ENCODE measurements at regions not wholly inside any gene's neighbourhood (a gene's known extent, or its start where the extent isn't known, plus 50 kb on each side); places are given as distances from the start of the nearest gene placed in this dataset.

DNA sequence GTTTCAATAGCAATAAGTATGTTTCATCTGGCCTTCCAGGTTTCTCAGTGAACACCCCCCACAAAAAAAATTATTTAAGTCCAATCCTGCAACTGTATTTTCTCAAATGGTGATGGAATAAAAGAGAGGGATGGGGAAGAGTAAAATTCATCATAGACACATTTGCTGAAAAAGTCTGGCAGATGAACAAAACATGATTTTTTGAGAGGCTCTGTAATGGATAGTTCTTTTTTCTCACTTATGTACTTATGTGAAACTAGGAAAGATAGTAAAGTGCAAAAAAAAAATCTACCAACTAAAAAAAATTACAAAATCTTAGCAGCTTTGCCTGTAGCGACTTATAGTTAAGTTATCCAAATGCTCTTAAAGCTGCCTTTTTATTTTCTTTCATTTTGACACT lies 412.4 kb downstream of the FOXG1 start:
- Mint-ChIP-seq H3K9me3 (peaks cover 1 to 29% (median 9%) of the 10 kb centered on the region in 7 donors), H3K4me3 (no peak overlapping the region), H3K36me3 (no peaks in the 10 kb centered on the region), H3K27ac (no peak overlapping the region), H3K4me1 (no peaks in the 10 kb centered on the region), H3K27me3 (no peaks in the 10 kb centered on the region)
- H3K27ac ChIP-seq (ENCODE audit: insufficient read depth, low read length, poor library complexity, severe bottlenecking) = no peak overlapping the region
- ATAC-seq (ENCODE audit: low read depth in 2 of 2) (no peak), DNase-seq (no peak)
- H3K4me1 ChIP-seq (ENCODE audit: control insufficient read depth, insufficient read depth, low read length, poor library complexity, severe bottlenecking) = no peaks in the 10 kb centered on the region
- no peaks in the 10 kb centered on the region for H3K27me3 ChIP-seq (ENCODE audit: control insufficient read depth, insufficient read depth, low read length)
- H3K4me3 ChIP-seq (ENCODE audit: low read depth, low read length) = no peak overlapping the region
- no peaks in the 10 kb centered on the region for H3K36me3 ChIP-seq (ENCODE audit: control insufficient read depth, insufficient read depth, low read length)
- H3K9me3 ChIP-seq (ENCODE audit: control insufficient read depth in 2 of 2, low read length in 2 of 2) = peaks cover 0 to 4% of the 10 kb centered on the region in 2 experiments

DNA sequence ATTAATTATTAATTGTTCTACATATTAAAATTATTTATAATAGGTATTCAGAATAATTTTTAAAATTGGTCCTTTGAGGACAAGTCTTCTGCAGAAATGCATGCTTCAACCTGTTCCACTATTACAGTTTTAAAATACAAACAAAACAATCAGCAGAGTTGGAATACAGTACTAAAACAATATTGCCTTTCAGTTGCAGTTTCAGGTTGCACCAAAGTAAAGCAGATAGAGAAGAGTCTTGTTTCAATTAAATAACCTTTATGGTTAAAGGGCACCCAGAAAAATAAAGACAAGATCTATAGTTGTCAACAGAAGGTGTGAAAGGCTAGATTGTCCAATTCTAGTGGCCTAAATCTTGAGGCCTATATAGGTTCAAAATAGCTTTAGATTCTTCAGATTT lies 424.5 kb downstream of the FOXG1 start:
- Histone ChIP-seq H3K27ac (ENCODE audit: insufficient read depth, low read length, poor library complexity, severe bottlenecking) (no peak overlapping the region), H3K4me1 (ENCODE audit: control insufficient read depth, insufficient read depth, low read length, poor library complexity, severe bottlenecking) (no peaks in the 10 kb centered on the region), H3K36me3 (ENCODE audit: control insufficient read depth, insufficient read depth, low read length) (no peaks in the 10 kb centered on the region), H3K9me3 (ENCODE audit: control insufficient read depth in 2 of 2, low read length in 2 of 2) (peaks cover 0 to 4% of the 10 kb centered on the region in 2 experiments), H3K4me3 (ENCODE audit: low read depth, low read length) (no peak overlapping the region), H3K27me3 (ENCODE audit: control insufficient read depth, insufficient read depth, low read length) (no peaks in the 10 kb centered on the region)
- Mint-ChIP-seq H3K36me3 (no peaks in the 10 kb centered on the region), H3K9me3 (peaks cover 0 to 25% (median 6%) of the 10 kb centered on the region in 7 donors), H3K4me1 (no peaks in the 10 kb centered on the region), H3K27ac (no peak overlapping the region), H3K4me3 (no peak overlapping the region), H3K27me3 (no peaks in the 10 kb centered on the region)
- DNase-seq = no peak
- ATAC-seq (ENCODE audit: low read depth in 2 of 2) = no peak

DNA sequence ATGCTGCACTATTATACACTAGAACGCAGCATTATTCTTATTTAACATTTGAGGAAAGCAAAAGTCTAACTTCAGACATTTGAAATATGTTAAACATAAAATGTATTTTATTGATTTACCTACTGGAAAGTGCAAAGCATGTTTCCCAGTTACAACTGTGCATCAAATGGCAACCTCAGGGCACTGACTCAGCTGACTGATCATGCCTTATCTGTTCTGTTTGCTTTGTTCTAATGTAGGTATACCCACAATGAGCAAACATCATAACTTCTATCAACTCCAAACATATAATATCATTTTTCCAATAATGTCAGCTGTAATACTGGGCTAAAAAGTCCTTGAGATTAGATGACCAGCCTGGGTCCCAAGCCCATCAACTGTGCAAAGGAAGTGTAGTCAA lies 431.0 kb downstream of the FOXG1 start:
- no peaks in the 10 kb centered on the region for H3K4me1 Mint-ChIP-seq
- ATAC-seq (ENCODE audit: low read depth in 2 of 2) = no peak
- H3K9me3 Mint-ChIP-seq = peaks cover 3 to 41% (median 6%) of the 10 kb centered on the region in 7 donors
- no peaks in the 10 kb centered on the region for H3K27me3 Mint-ChIP-seq
- no peaks in the 10 kb centered on the region for H3K36me3 ChIP-seq (ENCODE audit: control insufficient read depth, insufficient read depth, low read length)
- no peak overlapping the region for H3K4me3 Mint-ChIP-seq
- no peak for DNase-seq
- H3K9me3 ChIP-seq (ENCODE audit: control insufficient read depth in 2 of 2, low read length in 2 of 2) = peaks cover 2 to 9% of the 10 kb centered on the region in 2 experiments
- no peaks in the 10 kb centered on the region for H3K4me1 ChIP-seq (ENCODE audit: control insufficient read depth, insufficient read depth, low read length, poor library complexity, severe bottlenecking)
- no peak overlapping the region for H3K27ac ChIP-seq (ENCODE audit: insufficient read depth, low read length, poor library complexity, severe bottlenecking)
- no peaks in the 10 kb centered on the region for H3K36me3 Mint-ChIP-seq
- no peak overlapping the region for H3K27ac Mint-ChIP-seq
- no peaks in the 10 kb centered on the region for H3K27me3 ChIP-seq (ENCODE audit: control insufficient read depth, insufficient read depth, low read length)
- no peak overlapping the region for H3K4me3 ChIP-seq (ENCODE audit: low read depth, low read length)

DNA sequence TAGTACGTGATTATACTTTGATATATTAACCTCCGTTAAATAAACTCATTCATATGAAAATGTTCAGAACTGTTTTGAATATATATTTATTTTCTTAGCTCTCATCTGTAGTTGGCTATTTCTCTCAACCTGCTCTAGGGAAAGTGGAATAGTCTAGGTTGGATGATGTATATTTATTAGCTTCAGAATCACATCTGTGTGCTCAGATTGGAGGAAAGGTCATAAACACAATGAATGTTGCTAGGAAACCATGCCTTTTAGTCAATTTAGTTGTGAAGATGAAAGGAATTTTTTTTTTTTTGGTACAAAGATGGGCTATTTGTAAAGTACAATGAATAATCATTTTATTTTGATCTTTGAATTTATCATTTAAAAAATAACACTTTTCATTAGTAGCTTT lies 439.1 kb downstream of the FOXG1 start:
- ATAC-seq (ENCODE audit: low read depth in 2 of 2) (no peak), DNase-seq (no peak)
- Histone ChIP-seq H3K27me3 (ENCODE audit: control insufficient read depth, insufficient read depth, low read length) (no peaks in the 10 kb centered on the region), H3K4me3 (ENCODE audit: low read depth, low read length) (no peak overlapping the region), H3K36me3 (ENCODE audit: control insufficient read depth, insufficient read depth, low read length) (no peaks in the 10 kb centered on the region), H3K27ac (ENCODE audit: insufficient read depth, low read length, poor library complexity, severe bottlenecking) (no peak overlapping the region), H3K9me3 (ENCODE audit: control insufficient read depth in 2 of 2, low read length in 2 of 2) (peaks cover 2 to 12% of the 10 kb centered on the region in 2 experiments), H3K4me1 (ENCODE audit: control insufficient read depth, insufficient read depth, low read length, poor library complexity, severe bottlenecking) (no peaks in the 10 kb centered on the region)
- Mint-ChIP-seq H3K4me1 (no peaks in the 10 kb centered on the region), H3K27me3 (no peaks in the 10 kb centered on the region), H3K27ac (no peak overlapping the region), H3K9me3 (peaks cover 8 to 39% (median 10%) of the 10 kb centered on the region in 7 donors), H3K36me3 (no peaks in the 10 kb centered on the region), H3K4me3 (no peak overlapping the region)

DNA sequence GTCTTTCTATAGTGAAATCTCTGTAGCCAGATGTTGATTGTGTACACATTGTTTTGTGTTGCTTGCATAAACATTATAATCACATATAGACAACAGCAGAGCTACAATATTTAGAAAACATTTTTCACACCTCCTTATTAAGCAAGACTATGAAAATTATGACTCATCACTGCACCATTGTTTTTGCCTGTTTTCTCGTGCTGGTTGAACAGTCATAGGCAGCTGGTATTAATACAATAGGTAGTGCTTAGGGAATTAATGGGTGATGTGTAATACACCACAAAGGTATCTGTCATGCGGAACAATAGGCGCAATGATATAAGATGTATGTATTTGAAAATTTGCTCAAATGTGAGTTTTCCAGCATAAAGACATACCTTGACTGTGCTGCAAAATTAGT lies 449.3 kb downstream of the FOXG1 start:
- DNase-seq (no peak), ATAC-seq (ENCODE audit: low read depth in 2 of 2) (no peak)
- Mint-ChIP-seq H3K27me3 (no peaks in the 10 kb centered on the region), H3K9me3 (peaks cover 0 to 16% (median 6%) of the 10 kb centered on the region in 7 donors), H3K4me3 (no peak overlapping the region), H3K36me3 (no peaks in the 10 kb centered on the region), H3K27ac (no peak overlapping the region), H3K4me1 (no peaks in the 10 kb centered on the region)
- H3K9me3 ChIP-seq (ENCODE audit: control insufficient read depth in 2 of 2, low read length in 2 of 2) = peaks cover 0 to 6% of the 10 kb centered on the region in 2 experiments
- no peaks in the 10 kb centered on the region for H3K27me3 ChIP-seq (ENCODE audit: control insufficient read depth, insufficient read depth, low read length)
- no peak overlapping the region for H3K27ac ChIP-seq (ENCODE audit: insufficient read depth, low read length, poor library complexity, severe bottlenecking)
- no peaks in the 10 kb centered on the region for H3K36me3 ChIP-seq (ENCODE audit: control insufficient read depth, insufficient read depth, low read length)
- H3K4me3 ChIP-seq (ENCODE audit: low read depth, low read length) = no peak overlapping the region
- no peaks in the 10 kb centered on the region for H3K4me1 ChIP-seq (ENCODE audit: control insufficient read depth, insufficient read depth, low read length, poor library complexity, severe bottlenecking)

DNA sequence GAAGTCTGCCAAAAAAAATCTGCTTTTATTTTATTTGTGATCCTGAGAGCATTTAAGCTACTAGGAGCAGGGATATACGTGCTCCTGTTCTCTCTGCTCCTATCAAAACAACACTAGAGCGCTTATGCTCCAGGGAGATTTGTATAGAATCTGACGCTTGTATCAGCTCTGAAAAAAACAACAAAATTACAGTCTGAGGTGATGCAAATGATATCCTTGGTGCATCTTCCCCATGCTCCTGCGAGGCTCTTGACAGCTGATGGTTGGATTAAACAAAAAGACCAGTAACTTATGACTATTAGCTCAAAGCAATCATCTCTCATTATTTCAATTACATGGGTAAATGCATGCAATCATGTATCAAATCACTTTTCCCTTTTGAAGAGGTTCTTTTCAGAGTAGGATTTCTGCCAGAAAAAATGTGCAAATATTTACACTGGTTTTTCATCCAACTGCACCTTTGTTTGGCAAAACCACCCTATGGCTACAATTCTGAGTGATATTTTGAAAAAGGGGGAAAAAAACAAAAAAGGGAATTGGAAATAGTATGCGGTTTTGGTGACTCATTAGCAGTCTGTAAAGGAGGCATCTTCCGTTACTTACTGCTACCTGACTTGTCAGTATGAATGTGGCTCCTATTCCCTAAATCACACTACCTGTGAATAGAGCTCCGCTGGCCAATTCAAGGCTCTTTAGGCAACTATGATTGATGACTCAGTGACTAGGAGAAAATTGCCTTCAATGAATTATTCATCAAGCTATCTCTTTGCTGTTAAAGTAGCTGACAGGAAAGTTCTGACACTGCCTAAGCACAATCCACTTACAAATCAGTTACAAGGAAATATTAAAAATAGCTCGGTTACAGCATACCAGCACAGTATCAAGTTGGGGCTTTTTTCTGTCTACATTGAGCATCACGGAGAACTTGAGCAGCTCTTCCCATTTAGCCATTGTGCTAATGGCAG lies 450.0 kb downstream of the FOXG1 start:
- no peak for ATAC-seq (ENCODE audit: low read depth in 2 of 2)
- no peaks in the 10 kb centered on the region for H3K4me1 ChIP-seq (ENCODE audit: control insufficient read depth, insufficient read depth, low read length, poor library complexity, severe bottlenecking)
- no peak for DNase-seq
- no peaks in the 10 kb centered on the region for H3K27me3 Mint-ChIP-seq
- H3K4me3 Mint-ChIP-seq = no peak overlapping the region
- peaks cover 0 to 6% of the 10 kb centered on the region in 2 experiments for H3K9me3 ChIP-seq (ENCODE audit: control insufficient read depth in 2 of 2, low read length in 2 of 2)
- no peaks in the 10 kb centered on the region for H3K27me3 ChIP-seq (ENCODE audit: control insufficient read depth, insufficient read depth, low read length)
- no peak overlapping the region for H3K27ac ChIP-seq (ENCODE audit: insufficient read depth, low read length, poor library complexity, severe bottlenecking)
- H3K27ac Mint-ChIP-seq = no peak overlapping the region
- H3K36me3 ChIP-seq (ENCODE audit: control insufficient read depth, insufficient read depth, low read length) = no peaks in the 10 kb centered on the region
- H3K36me3 Mint-ChIP-seq = no peaks in the 10 kb centered on the region
- peaks cover 0 to 18% (median 6%) of the 10 kb centered on the region in 7 donors for H3K9me3 Mint-ChIP-seq
- no peak overlapping the region for H3K4me3 ChIP-seq (ENCODE audit: low read depth, low read length)
- no peaks in the 10 kb centered on the region for H3K4me1 Mint-ChIP-seq

DNA sequence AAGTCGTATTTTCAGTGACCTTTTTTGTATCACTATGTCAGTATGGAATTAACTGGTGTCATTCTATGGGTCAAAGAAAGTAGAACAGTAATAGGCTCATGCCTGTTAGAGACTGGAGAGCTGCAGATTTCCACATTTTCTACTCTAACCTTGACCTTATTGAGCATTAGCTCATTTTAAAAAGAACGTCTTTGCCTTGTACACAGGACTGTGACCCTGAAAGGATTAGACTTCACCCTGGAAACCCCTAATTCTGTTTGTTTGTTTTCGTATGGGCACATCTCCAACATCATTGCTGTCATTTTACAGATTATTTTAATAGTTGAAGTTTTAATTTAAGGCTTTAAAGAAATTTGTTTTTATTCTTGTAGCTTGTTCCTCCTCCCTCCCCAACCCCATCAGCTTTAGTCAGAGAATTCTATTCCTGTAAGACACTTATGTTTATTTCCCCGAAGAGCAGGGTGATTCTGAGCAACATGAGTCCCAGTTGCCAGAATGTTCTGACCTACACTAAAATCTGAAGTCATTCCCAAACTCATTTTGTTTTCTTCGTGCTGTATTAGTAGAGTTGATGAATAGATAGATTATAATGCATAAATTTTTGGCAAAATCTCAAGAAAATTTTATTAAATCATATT lies 451.3 kb downstream of the FOXG1 start:
- DNase-seq (no peak), ATAC-seq (ENCODE audit: low read depth in 2 of 2) (no peak)
- no peak overlapping the region for H3K4me3 ChIP-seq (ENCODE audit: low read depth, low read length)
- no peaks in the 10 kb centered on the region for H3K4me1 ChIP-seq (ENCODE audit: control insufficient read depth, insufficient read depth, low read length, poor library complexity, severe bottlenecking)
- Mint-ChIP-seq H3K36me3 (no peaks in the 10 kb centered on the region), H3K4me3 (no peak overlapping the region), H3K27me3 (no peaks in the 10 kb centered on the region), H3K9me3 (peaks cover 0 to 27% (median 5%) of the 10 kb centered on the region in 7 donors), H3K27ac (no peak overlapping the region), H3K4me1 (no peaks in the 10 kb centered on the region)
- no peaks in the 10 kb centered on the region for H3K36me3 ChIP-seq (ENCODE audit: control insufficient read depth, insufficient read depth, low read length)
- H3K27me3 ChIP-seq (ENCODE audit: control insufficient read depth, insufficient read depth, low read length) = no peaks in the 10 kb centered on the region
- H3K9me3 ChIP-seq (ENCODE audit: control insufficient read depth in 2 of 2, low read length in 2 of 2) = peaks cover 0 to 6% of the 10 kb centered on the region in 2 experiments
- no peak overlapping the region for H3K27ac ChIP-seq (ENCODE audit: insufficient read depth, low read length, poor library complexity, severe bottlenecking)
